ENCODE measurements at regions not wholly inside any gene's neighbourhood (a gene's known extent, or its start where the extent isn't known, plus 50 kb on each side); places are given as distances from the start of the nearest gene placed in this dataset.

GRCh38 chr1:4016351-4017130 is 116.5 kb upstream of the C1orf174 start:
- no peak for DNase-seq

- DNase-seq: no peak
Observed at GRCh38 chr1:4017636-4018365, 117.7 kb upstream of the C1orf174 start.

GRCh38 chr1:4018466-4019146 is 118.5 kb upstream of the C1orf174 start:
- no peak for DNase-seq

GRCh38 chr1:4019147-4019521 is 119.1 kb upstream of the C1orf174 start:
- DNase-seq: no peak

GRCh38 chr1:4019606-4020331 is 119.7 kb upstream of the C1orf174 start:
- no peak for DNase-seq

DNA sequence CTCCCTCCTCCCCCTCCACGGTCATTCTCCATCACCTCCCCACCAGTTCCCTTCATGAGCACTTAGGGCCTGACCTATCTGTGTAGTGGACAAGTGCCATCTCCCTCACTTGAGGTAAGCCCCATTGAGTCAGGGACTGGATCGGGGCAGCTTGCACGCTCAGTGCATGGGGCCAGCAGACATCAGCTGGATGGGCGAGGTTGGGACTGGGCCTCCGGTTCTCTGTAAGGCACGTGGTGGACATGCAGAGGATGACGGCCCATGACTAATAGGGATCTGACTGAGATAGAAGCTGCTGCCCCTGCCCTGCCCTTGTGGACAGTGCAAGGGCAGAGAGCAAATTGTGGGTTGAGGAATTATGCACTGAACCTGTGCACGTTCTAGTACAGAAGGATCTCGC is 120.4 kb upstream of the C1orf174 start:
- no peak for DNase-seq

- DNase-seq: no peak
Observed at GRCh38 chr1:4021136-4021973, 121.3 kb upstream of the C1orf174 start.

- DNase-seq: no peak
Observed at GRCh38 chr1:4021974-4022268, 121.8 kb upstream of the C1orf174 start.

GRCh38 chr1:4022715-4023114 is 122.6 kb upstream of the C1orf174 start:
- DNase-seq: no peak

- DNase-seq: no peak
Observed at GRCh38 chr1:4023678-4024077, 123.6 kb upstream of the C1orf174 start.

- DNase-seq: no peak
Observed at GRCh38 chr1:4024811-4025210, 124.7 kb upstream of the C1orf174 start.

GRCh38 chr1:4025752-4026151 is 125.7 kb upstream of the C1orf174 start:
- DNase-seq: no peak

- no peak for DNase-seq
Observed at GRCh38 chr1:4027008-4027407, 126.9 kb upstream of the C1orf174 start.

GRCh38 chr1:4027492-4028138 is 127.5 kb upstream of the C1orf174 start:
- DNase-seq: no peak

GRCh38 chr1:4028139-4028501 is 128.0 kb upstream of the C1orf174 start:
- no peak for DNase-seq

GRCh38 chr1:4029376-4029775 is 129.3 kb upstream of the C1orf174 start:
- DNase-seq: no peak

GRCh38 chr1:4032571-4032970 is 132.5 kb upstream of the C1orf174 start:
- no peak for DNase-seq

GRCh38 chr1:4033129-4033676 is 133.1 kb upstream of the C1orf174 start:
- DNase-seq: no peak

GRCh38 chr1:4033713-4034112 is 133.6 kb upstream of the C1orf174 start:
- no peak for DNase-seq

- no peak for DNase-seq
Observed at GRCh38 chr1:4034318-4034887, 134.3 kb upstream of the C1orf174 start.
